Activated naive CD4-positive, alpha-beta T cell treated with anti-CD3 and anti-CD28 coated beads for 36 hours (primary cell): ENCODE measurements at regions not wholly inside any gene's neighbourhood (a gene's known extent, or its start where the extent isn't known, plus 50 kb on each side); places are given as distances from the start of the nearest gene placed in this dataset.
A peak's percentile ranks its signal among the peaks of the same experiment; 100 is the strongest.

Experiments
- CTCF ChIA-PET: fragments of 350-600 bp; sonication (Branson Sonifier 250); formaldehyde crosslinking; loops from one replicate; lab custom pipeline; 2021; ENCODE audit warnings: antibody characterized with exemption; lab: Charles Lee
- DNase-seq: peaks from one replicate; pipeline ENCODE4 v3.0.0-alpha.2; 2020
- H3K27ac Mint-ChIP-seq: one replicate; pipeline ENCODE4 v1.8.0; 2021; ENCODE audit warnings: mild to moderate bottlenecking, mixed read lengths
- H3K27me3 Mint-ChIP-seq: one replicate; pipeline ENCODE4 v1.8.0; 2021; ENCODE audit warnings: low read depth, mixed read lengths
- H3K36me3 Mint-ChIP-seq: one replicate; pipeline ENCODE4 v1.8.0; 2021; ENCODE audit warnings: low read depth, mixed read lengths
- H3K4me1 Mint-ChIP-seq: one replicate; pipeline ENCODE4 v1.8.0; 2021; ENCODE audit warnings: low read depth, mixed read lengths
- H3K4me3 Mint-ChIP-seq: one replicate; pipeline ENCODE4 v1.8.0; 2021; ENCODE audit warnings: mild to moderate bottlenecking, moderate library complexity, mixed read lengths
- H3K9me3 Mint-ChIP-seq: one replicate; pipeline ENCODE4 v1.8.0; 2021; ENCODE audit warnings: mixed read lengths
- intact Hi-C: fragments of 100-400 bp; cut with micrococcal nuclease; formaldehyde crosslinking; loops from one replicate; pipeline ENCODE4 v1.15.1; 2023

DNA sequence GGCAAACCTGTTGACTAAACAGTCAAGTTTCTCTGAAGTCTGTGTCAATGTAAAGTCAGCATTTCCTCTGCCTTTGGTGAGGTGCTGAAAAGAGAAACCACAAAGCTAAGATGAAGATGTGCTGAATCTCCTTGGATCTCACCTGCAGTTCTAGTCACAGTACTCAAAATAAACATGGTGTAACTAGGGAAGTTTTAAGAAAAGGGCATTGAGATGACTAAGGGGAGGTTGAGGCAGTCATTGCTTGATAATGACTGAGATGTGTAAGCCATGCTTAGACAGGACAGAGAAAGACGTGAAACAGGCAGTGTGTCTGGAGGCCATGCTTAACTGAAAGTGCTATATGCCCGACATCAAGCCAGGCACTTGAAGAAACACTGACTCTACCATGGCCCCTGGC, 1010.0 kb upstream of the CELF4 start:
- peak; percentile 34 for DNase-seq
- Mint-ChIP-seq H3K9me3 (peaks cover 3% of the 10 kb centered on the region), H3K36me3 (peaks cover 1% of the 10 kb centered on the region), H3K27me3 (no peaks in the 10 kb centered on the region), H3K4me1 (peaks cover 32% of the 10 kb centered on the region), H3K27ac (peak overlapping the region; percentile 77), H3K4me3 (no peak overlapping the region)
- CTCF ChIA-PET, result no interaction called here
- intact Hi-C loops, result loop anchor here (1.0 to 2.0 kb wide), 5 partner anchors 12 to 366 kb away; no protein-coding TSS in a partner anchor

DNA sequence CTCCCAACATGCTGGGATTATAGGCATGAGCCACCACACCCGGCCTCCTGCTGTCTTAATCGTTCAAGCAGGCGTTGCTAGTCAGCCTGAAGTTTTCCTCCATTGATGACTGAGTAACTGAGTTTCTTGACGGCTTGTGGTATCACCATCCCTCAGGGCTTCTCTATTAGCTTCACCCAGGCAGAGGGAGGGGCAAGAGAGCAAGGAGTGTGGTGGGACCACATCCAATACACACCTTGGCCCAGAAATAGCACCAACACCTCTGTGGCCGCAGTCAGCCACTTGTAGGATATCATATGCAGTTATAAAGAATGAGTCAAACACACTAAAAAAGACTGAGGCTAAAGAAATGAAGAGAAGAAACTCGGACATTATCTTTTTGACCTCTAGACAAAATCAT, 1009.4 kb upstream of the CELF4 start:
- no peak for DNase-seq
- H3K36me3 Mint-ChIP-seq, result peaks cover 1% of the 10 kb centered on the region
- no peak overlapping the region for H3K4me3 Mint-ChIP-seq
- intact Hi-C loops, result loop anchor here (1.0 kb wide), 4 partner anchors 12 to 366 kb away; no protein-coding TSS in a partner anchor
- no peak overlapping the region for H3K27ac Mint-ChIP-seq
- no peaks in the 10 kb centered on the region for H3K27me3 Mint-ChIP-seq
- H3K9me3 Mint-ChIP-seq, result peaks cover 3% of the 10 kb centered on the region
- CTCF ChIA-PET, result no interaction called here
- H3K4me1 Mint-ChIP-seq, result peaks cover 32% of the 10 kb centered on the region

DNA sequence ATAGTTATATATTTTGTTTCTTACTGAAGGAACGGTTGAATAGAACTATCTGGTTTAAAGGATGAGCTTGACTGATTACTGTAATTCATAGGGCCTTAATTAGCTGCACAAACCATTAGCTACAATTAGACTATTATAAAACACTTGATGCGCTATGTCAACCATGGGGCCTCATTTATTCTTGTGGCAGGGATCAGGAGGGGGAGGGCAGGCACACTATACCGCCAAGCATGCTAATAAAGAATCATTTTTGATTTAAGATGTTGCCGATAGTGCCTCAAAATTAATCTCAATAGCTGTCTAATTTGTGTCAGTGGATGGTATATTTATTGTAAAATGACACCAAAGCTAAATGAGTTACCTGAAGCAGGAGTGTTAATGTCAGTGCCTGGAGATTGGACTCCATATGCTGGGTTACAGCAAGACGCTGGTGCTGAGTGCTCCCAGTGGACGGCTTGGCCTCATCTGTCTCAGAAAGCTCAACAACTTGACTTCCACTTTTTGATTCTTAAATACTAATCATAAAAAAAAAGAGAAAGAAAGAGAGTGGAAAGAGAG, 1007.0 kb upstream of the CELF4 start:
- Mint-ChIP-seq H3K4me1 (peaks cover 25% of the 10 kb centered on the region), H3K9me3 (peaks cover 3% of the 10 kb centered on the region), H3K27ac (no peak overlapping the region), H3K27me3 (no peaks in the 10 kb centered on the region), H3K36me3 (peaks cover 1% of the 10 kb centered on the region), H3K4me3 (no peak overlapping the region)
- CTCF ChIA-PET, result interaction anchor here (1.1 kb wide), 1 partner anchor 9 kb away, joined by 3 read pairs; no protein-coding TSS in a partner anchor
- DNase-seq, result no peak
- intact Hi-C loops, result no loop called here

DNA sequence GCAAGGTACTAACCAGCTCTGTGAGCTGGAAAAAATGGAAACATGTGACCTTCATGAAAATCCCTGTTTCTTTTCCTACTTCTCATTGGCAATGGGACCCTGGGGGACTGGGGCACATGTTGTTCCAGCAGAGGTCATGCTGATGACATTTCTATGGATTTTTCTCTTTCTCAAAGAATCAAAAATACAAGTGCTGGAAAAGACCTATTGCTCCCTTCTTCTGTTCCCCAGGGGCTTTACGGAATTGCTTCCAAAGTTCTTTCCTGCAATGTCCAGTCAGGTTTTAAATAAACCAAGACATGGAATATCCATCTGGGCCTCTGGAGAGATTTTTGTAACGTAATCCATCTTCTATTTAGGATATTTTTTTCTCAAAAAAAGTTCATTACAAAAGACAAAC, 1006.1 kb upstream of the CELF4 start:
- peaks cover 1% of the 10 kb centered on the region for H3K36me3 Mint-ChIP-seq
- intact Hi-C loops, result no loop called here
- CTCF ChIA-PET, result no interaction called here
- no peaks in the 10 kb centered on the region for H3K27me3 Mint-ChIP-seq
- no peak for DNase-seq
- H3K4me1 Mint-ChIP-seq, result peaks cover 16% of the 10 kb centered on the region
- H3K9me3 Mint-ChIP-seq, result peaks cover 3% of the 10 kb centered on the region
- no peak overlapping the region for H3K4me3 Mint-ChIP-seq
- H3K27ac Mint-ChIP-seq, result no peak overlapping the region

DNA sequence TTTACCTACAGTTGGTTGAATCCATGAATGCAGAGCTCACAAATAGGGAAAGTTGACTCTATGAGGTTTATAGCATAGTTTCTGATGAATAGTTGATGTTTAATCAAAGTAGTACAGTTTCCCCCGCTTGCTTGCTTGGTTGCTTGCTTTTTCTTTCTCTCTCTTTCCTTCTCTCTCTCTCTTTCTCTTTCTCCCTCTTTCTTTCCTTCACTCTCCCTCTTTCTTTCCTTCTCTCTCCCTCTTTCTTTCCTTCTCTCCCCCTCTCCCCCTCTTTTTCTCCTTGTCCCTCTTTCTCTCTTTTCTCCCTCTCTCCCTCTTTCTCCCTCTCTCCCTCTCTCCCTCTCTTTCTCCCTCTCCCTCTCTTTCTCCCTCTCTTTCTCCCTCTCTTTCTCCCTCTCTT, 999.9 kb upstream of the CELF4 start:
- CTCF ChIA-PET, result no interaction called here
- Mint-ChIP-seq H3K9me3 (peaks cover 2% of the 10 kb centered on the region), H3K36me3 (no peaks in the 10 kb centered on the region), H3K4me1 (peaks cover 15% of the 10 kb centered on the region), H3K4me3 (no peak overlapping the region), H3K27me3 (no peaks in the 10 kb centered on the region), H3K27ac (no peak overlapping the region)
- DNase-seq, result no peak
- intact Hi-C loops, result no loop called here

DNA sequence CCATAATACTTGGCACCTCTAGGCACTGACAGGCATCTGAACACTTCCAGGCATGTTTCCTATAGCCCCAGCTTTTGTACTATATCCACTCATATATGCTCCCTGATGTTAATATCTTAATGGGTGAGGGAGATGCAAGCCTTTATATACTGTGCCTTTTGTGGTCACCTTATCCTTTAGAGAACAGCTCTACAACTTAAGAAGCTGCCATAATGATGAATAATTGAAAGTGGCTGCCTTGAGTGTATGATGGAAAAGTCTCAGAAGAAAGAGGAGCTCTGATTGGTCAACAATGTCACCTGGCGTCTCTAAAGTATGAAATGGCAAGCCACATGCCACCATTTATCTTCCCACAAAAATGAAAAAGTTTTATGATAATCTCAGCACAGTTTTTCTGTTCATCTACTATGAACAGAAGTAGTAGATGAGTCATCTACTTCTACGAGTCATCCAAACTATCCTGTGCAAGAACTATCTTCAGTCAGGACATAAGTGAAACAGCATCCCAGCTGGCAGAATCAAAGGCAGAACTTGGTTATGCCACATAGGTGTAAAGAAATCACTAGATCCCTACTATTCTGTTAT, 997.9 kb upstream of the CELF4 start:
- peaks cover 15% of the 10 kb centered on the region for H3K4me1 Mint-ChIP-seq
- no peaks in the 10 kb centered on the region for H3K27me3 Mint-ChIP-seq
- intact Hi-C loops, result loop anchor here (1.0 kb wide), 2 partner anchors 12 to 48 kb away; no protein-coding TSS in a partner anchor
- no peak overlapping the region for H3K4me3 Mint-ChIP-seq
- H3K27ac Mint-ChIP-seq, result no peak overlapping the region
- H3K36me3 Mint-ChIP-seq, result no peaks in the 10 kb centered on the region
- peak; percentile 41 for DNase-seq
- peaks cover 2% of the 10 kb centered on the region for H3K9me3 Mint-ChIP-seq
- CTCF ChIA-PET, result interaction anchor here (1.1 kb wide), 1 partner anchor 9 kb away, joined by 3 read pairs; no protein-coding TSS in a partner anchor

DNA sequence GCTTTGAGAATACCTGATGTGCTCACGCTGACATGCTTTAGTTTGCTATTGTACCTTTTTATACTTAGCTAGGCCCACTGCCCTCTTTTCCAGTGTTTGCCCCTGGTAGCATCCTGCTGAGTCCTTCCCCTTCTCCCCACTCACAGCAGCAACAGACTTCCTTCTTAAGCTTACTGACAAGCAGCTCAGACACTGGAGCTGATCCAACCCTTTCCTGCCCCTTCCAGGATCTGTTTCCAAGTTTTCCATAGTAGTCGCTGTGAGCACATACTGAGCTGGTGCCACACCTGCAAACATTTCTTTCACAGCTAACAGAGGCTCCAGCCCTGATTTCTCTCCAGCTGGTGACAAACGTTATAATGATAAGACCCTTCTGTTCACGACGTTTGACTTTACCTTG, 991.4 kb upstream of the CELF4 start:
- intact Hi-C loops, result no loop called here
- H3K27me3 Mint-ChIP-seq, result no peaks in the 10 kb centered on the region
- no peak overlapping the region for H3K27ac Mint-ChIP-seq
- no peaks in the 10 kb centered on the region for H3K4me1 Mint-ChIP-seq
- CTCF ChIA-PET, result no interaction called here
- no peaks in the 10 kb centered on the region for H3K36me3 Mint-ChIP-seq
- no peak for DNase-seq
- H3K9me3 Mint-ChIP-seq, result no peaks in the 10 kb centered on the region
- H3K4me3 Mint-ChIP-seq, result no peak overlapping the region

DNA sequence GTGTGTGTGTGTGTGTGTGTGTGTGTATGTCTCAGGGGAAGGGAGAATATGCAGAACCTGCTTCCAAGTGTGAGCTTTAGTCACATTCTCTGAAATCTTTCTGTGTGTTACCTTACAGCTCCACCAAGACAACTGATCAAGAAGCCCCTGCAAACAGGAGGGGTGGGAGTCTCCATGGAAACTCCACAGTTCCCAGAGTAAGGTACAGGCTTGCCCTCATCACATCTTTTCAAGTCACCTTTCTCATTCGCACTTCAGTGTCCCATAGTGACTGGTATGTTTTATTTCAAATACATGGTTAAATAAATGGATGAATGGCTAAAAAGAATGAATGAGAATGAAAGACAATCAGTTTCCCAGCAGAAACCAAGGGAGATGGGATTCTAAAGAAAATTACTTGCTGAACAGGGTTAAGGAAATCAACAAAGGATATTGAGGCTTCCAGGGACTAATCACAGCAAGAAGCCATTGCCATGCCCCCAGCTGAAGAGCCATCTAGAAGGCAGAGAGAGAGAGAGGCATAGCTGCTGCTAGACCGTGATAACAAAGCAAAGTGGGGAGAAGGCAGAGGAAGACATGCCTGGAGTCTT, 987.2 kb upstream of the CELF4 start:
- CTCF ChIA-PET, result no interaction called here
- no peak for DNase-seq
- intact Hi-C loops, result no loop called here
- Mint-ChIP-seq H3K36me3 (no peaks in the 10 kb centered on the region), H3K4me1 (no peaks in the 10 kb centered on the region), H3K9me3 (no peaks in the 10 kb centered on the region), H3K27me3 (no peaks in the 10 kb centered on the region), H3K4me3 (no peak overlapping the region), H3K27ac (no peak overlapping the region)

DNA sequence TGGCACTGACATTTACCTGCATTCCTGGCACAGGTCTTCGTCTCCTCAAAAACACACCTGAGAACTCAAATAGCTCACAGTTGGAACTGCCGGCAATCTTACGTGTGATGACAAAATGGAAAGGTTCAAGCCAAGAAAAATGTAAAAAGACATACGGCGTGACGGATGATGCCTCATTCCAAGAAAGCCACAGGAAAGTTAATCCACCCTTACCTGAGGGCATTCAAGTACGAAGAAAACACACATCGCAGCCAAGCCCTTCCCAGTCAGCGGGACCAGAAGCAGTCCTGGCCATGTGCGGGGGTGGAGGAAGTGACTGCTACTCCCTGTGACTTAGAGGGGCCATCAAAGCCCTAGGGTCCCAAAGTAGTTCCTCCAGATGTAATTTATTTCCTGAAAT, 986.3 kb upstream of the CELF4 start:
- H3K36me3 Mint-ChIP-seq, result no peaks in the 10 kb centered on the region
- CTCF ChIA-PET, result no interaction called here
- H3K4me1 Mint-ChIP-seq, result no peaks in the 10 kb centered on the region

DNA sequence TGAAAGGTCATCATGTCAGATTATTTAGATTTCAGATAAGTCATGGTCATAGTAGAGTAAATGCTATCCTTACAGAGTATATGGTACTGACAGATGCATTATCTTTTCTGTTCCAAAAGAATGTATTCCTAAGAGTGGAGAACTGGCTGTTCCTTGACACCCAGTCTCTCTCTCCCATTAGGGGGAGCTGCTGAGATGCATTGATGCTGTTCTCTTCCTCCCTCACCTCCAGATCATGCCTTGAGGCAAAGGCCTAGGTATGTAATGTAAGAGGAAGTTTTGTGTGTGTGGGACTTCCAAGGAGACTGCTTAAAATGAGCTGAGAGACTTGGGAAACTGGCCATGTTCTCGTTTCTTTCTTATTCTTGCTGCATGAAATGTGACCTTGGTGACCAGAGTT, 979.5 kb upstream of the CELF4 start:
- Mint-ChIP-seq H3K4me1 (no peaks in the 10 kb centered on the region), H3K27ac (no peak overlapping the region), H3K27me3 (no peaks in the 10 kb centered on the region), H3K4me3 (no peak overlapping the region), H3K9me3 (no peaks in the 10 kb centered on the region), H3K36me3 (no peaks in the 10 kb centered on the region)
- CTCF ChIA-PET, result interaction anchor here (0.6 to 1.2 kb wide), 2 partner anchors 14 to 143 kb away, joined by 3 to 6 read pairs; no protein-coding TSS in a partner anchor
- DNase-seq, result peak; percentile 39
- intact Hi-C loops, result loop anchor here (1.0 kb wide), 1 partner anchor 245 kb away; no protein-coding TSS in a partner anchor

More for the DNA sequence above, 986.3 kb upstream of the CELF4 start:
- H3K4me3 Mint-ChIP-seq, result no peak overlapping the region
- H3K9me3 Mint-ChIP-seq, result no peaks in the 10 kb centered on the region
- H3K27me3 Mint-ChIP-seq, result no peaks in the 10 kb centered on the region
- intact Hi-C loops, result no loop called here
- no peak overlapping the region for H3K27ac Mint-ChIP-seq
- DNase-seq, result no peak

DNA sequence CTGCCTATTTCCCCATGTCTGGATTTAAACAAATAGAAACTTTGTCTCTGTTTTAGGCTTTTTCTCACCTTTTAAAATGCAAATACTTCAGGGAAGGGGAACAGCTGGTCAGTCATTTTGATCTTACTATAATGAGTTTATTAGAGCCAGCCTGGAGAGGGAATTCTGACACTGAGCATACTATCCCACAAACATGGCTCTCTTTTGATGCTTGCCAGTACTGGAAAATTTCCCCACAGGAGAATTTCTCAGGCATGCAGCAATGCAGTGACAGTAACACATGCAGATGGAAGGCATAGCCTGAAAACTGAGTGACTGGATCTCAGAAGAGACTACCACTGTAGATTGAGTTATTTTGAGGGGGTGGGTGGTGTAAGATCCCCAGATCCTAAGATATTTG, 974.3 kb upstream of the CELF4 start:
- intact Hi-C loops, result no loop called here
- no peak overlapping the region for H3K4me3 Mint-ChIP-seq

DNA sequence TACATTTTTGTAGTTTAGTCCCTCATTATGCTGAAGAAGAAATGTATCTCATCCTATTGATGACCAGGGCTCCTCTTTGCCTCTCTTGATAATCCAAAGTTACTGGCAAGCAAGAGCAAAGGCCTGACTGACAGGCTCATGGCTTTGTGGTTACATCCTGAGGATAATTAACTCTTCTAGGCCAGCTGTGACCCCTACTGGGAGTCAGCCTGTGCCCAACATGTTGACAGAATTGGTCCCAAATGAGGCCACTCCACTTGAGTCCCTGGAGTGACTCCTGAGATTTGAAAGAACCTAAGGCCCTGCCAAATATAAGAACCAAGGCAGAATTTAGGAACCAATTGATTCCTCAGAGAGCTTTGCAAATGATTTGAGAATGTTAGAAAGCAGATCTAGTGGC, 973.8 kb upstream of the CELF4 start:
- CTCF ChIA-PET, result no interaction called here
- no peak for DNase-seq
- H3K27me3 Mint-ChIP-seq, result no peaks in the 10 kb centered on the region
- intact Hi-C loops, result no loop called here
- H3K36me3 Mint-ChIP-seq, result no peaks in the 10 kb centered on the region
- no peaks in the 10 kb centered on the region for H3K4me1 Mint-ChIP-seq
- H3K9me3 Mint-ChIP-seq, result peaks cover 6% of the 10 kb centered on the region
- H3K4me3 Mint-ChIP-seq, result no peak overlapping the region
- H3K27ac Mint-ChIP-seq, result no peak overlapping the region

More for the DNA sequence above, 974.3 kb upstream of the CELF4 start:
- Mint-ChIP-seq H3K36me3 (no peaks in the 10 kb centered on the region), H3K9me3 (peaks cover 6% of the 10 kb centered on the region), H3K27me3 (no peaks in the 10 kb centered on the region), H3K4me1 (no peaks in the 10 kb centered on the region), H3K27ac (no peak overlapping the region)
- no peak for DNase-seq
- CTCF ChIA-PET, result no interaction called here

DNA sequence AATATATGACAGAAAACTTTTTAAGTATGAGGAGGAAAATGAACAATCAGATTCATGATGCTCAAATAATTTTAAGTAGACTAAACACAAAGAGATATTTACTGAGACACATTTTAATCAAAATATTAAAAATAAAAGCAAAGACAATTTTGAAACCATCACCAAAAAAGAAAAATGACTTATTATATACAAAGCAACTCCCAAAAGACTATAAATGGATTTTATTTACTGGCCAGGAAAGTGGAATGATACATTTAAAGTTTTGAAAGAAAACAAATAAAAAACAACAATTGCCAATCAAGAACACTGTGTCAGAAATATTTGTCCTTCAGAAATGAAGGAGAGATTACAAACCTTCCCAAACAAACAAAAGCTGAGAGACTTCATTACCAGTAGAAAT, 968.5 kb upstream of the CELF4 start:
- H3K9me3 Mint-ChIP-seq, result peaks cover 12% of the 10 kb centered on the region
- no peak overlapping the region for H3K4me3 Mint-ChIP-seq
- CTCF ChIA-PET, result no interaction called here
- H3K27ac Mint-ChIP-seq, result no peak overlapping the region
- intact Hi-C loops, result no loop called here
- H3K27me3 Mint-ChIP-seq, result no peaks in the 10 kb centered on the region
- DNase-seq, result no peak
- H3K36me3 Mint-ChIP-seq, result no peaks in the 10 kb centered on the region
- no peaks in the 10 kb centered on the region for H3K4me1 Mint-ChIP-seq
